Activated CD4-positive, alpha-beta T cell treated with anti-CD3 and anti-CD28 coated beads for 48 hours (primary cell): ENCODE measurements at regions not wholly inside any gene's neighbourhood (a gene's known extent, or its start where the extent isn't known, plus 50 kb on each side); places are given as distances from the start of the nearest gene placed in this dataset.

Source experiments
- DNase-seq: peaks from one replicate; pipeline ENCODE4 v3.0.0-alpha.2; 2020

- DNase-seq = no peak
Observed at GRCh38 chr9:84593352-84593751, 76.2 kb upstream of the NTRK2 start.

DNA sequence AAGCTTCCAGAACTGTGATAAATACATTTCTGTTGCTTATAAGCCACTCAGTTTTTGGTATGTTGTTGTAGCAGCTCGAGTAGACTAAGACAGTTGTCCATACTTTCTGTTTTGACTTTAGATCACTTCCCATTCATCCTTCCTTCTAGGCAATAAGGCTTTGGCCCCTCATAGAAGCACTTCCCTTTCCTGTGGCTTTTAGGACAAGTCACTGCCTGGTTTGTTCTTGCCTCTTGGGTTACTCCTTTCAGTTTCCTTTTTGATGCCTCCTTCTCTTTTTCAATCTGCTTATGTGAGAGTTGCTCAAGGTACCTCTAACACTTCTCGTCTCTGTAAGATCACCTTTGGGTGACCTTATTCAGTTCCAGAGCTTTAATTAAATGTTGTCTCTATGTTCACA is 72.4 kb upstream of the NTRK2 start:
- no peak for DNase-seq

DNA sequence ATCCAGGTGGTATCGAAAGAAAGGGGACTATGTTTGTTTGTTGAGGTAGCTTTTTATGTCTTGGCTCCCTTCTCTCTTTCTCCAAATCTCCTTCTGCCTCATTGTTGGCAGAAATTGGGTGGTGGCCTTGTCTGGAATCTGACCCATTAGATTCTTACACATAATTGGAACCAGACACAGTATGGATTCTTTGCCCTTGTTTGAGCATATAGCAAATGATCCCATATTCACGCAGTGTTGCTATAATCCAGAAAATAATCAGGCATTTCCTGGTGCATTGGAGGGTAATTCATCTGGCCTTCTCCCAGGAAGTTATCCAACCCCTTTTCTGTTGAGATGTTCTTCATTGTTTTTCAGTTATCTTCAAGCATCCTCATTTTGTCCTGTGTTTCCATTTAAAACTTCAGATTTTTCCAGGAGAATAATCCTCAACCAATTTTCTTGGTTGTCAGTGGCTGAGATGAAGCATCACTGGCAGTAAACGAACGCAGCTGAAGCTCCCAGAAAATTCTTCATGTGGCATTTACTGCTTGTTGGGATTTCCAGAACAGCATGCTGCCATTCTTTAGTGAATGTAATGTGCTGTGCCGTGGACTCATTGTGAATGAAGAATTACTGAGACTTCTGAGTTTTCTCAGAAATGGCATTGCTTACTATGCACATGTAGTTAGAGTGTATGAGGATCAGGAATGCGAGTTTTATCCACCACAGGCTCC is 70.5 kb upstream of the NTRK2 start:
- DNase-seq = no peak

- no peak for DNase-seq
Observed at GRCh38 chr9:84600739-84601138, 68.8 kb upstream of the NTRK2 start.

DNA sequence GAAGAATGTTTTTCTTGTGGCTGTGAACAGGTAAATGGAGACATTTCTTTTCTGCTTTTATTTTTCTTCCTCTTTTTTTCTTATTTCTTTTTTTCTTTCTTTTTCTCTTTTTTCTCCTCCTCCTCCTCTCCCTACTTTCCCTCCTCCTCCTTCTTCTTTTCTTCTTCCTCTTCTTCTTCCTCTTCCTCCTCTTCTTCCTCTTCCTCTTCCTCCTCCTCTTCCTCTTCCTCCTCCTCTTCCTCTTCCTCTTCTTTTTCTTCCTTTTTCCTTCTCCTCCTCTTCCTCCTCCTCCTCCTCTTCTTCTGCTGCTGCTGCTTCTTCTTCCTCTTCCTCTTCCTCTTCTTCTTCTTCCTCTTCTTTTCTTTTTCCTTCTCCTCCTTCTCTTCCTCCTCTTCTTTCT is 65.3 kb upstream of the NTRK2 start:
- no peak for DNase-seq

DNA sequence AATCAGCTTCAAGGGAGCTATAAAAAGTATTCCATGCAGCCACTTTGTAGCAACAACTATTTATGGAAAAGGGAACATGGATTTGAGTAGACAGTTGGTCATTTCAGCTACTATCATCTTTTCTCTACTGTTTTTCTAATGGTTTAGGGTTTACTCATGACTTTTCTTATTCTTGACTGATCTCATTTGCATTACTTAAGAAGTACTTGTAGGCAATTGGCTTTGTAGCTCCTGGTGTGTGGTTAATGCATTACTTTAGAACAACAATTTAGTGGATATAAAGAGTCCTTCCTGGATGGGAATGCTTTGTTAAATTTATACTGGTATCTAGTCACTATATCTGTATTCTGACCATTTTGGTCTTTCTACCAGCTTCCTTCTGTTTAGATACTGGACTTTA is 59.8 kb upstream of the NTRK2 start:
- DNase-seq = no peak

DNA sequence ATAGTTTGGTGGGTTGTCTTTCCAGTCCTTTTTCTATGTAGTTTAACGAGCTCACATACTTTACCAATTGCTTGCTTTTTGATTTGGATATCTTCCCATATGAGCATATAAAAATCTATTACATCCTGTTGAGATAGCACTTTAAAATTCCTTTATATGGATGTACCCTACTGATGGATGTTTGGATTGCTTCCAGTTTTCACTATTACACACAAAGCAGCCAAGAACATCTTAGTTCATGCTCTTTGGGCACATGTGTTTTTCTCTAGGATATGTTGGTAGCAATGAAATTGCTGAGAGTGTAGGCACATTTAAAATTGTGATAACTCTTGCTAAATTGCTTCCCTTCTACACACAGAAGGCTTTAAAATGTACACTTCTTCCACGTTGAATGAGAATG is 56.1 kb upstream of the NTRK2 start:
- no peak for DNase-seq

DNA sequence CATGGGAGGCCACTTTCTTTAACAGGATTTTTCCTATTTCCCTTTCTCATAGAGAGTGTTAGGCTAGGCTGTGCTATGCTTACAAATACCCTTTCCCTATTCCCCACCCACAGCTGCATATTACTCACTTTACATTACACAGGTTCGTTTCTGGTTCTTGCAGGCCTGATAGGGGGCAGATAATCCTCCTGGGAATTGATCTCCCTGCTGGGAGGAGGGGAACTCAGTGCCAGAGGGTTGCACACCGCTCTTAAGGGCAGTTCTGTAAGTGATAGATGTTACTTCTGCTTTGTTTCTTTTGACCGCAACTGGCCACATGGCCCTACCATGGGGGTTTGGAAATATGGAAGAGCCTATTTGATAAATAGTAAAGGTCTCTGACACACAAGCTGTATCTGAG is 54.0 kb upstream of the NTRK2 start:
- DNase-seq = no peak

DNA sequence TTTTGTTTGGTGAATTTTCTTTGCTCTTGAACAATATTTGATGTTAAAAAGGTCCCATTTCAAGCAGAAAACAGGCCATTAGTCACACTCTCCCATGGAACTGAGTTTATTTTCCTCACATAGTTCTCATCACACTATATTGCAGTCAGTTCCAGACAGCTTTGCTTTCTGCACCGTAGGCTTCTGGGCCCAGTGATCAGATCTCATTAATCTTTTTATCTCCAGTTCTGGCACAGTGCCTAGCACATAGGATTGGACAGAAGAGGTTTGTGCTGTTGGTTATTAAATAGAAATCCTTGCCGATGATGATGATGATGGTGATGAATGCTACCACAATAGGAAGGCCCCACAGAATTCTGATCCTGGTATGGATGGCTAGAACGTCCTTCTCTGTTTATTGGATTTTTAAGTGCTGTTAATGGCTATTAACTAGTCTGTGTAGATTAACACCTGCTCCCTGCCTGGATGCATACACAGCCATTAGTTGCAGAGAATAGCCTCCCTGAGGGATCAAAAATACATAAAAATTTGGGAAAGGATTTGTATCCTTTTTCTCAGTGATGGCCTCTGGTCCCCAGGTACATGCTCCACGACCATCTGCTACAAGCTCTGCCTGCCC is 52.0 kb upstream of the NTRK2 start:
- no peak for DNase-seq
